ENCODE measurements at regions not wholly inside any gene's neighbourhood (a gene's known extent, or its start where the extent isn't known, plus 50 kb on each side); places are given as distances from the start of the nearest gene placed in this dataset.

DNA sequence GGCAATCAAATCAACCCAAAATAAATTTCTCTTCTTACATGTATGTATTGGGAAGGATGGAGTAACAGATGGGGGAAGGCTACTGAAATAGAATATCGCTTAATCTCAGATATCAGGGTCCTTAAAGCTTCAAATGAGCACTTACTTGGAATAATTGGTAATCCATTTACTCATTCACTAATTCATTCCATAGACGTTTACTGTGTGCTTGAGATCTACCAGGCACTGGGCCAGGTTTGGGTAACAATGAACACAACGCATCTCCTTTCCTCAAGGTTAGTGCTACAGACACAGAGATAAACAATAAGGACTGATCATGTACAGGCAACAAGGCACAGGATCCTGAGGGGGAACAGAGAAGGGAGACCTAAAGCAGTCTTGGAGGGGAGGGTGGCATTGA lies 54.4 kb upstream of the KRR1 start:
- DNase-seq (no peak), ATAC-seq (no peak)
- Histone ChIP-seq H3K27ac (ENCODE audit: low read length) (no peak overlapping the region), H3K4me1 (ENCODE audit: insufficient read depth, low read length) (no peaks in the 10 kb centered on the region), H3K79me2 (ENCODE audit: low read length) (no peaks in the 10 kb centered on the region), H3F3A (ENCODE audit: low read length, unreplicated experiment) (no peaks in the 10 kb centered on the region), H3K9ac (ENCODE audit: low read length) (no peak overlapping the region), H3K4me2 (ENCODE audit: low read length) (no peak overlapping the region), H4K20me1 (ENCODE audit: low read length) (no peaks in the 10 kb centered on the region), H3K9me3 (ENCODE audit: low read length) (0 out of 2 replicates have a peak, but pooled peaks cover 9% of the 10 kb centered on the region), H3K27me3 (ENCODE audit: low read length) (no peaks in the 10 kb centered on the region), H3K36me3 (ENCODE audit: low read depth, low read length) (no peaks in the 10 kb centered on the region), H3K9me2 (replicated peaks; ENCODE audit: low read length) (no peaks in the 10 kb centered on the region), H2AFZ (ENCODE audit: low read length) (no peak overlapping the region), H3K4me3 (ENCODE audit: low read length) (no peak overlapping the region)
- TF ChIP-seq EZH2phosphoT487 (IDR thresholded peaks at IDR 0.05; ENCODE audit: borderline replicate concordance, low read length) (no peak), EZH2 (IDR thresholded peaks at IDR 0.05; ENCODE audit: low read length, unreplicated experiment) (no peak)
- TF ChIP-seq, protein P1, sequence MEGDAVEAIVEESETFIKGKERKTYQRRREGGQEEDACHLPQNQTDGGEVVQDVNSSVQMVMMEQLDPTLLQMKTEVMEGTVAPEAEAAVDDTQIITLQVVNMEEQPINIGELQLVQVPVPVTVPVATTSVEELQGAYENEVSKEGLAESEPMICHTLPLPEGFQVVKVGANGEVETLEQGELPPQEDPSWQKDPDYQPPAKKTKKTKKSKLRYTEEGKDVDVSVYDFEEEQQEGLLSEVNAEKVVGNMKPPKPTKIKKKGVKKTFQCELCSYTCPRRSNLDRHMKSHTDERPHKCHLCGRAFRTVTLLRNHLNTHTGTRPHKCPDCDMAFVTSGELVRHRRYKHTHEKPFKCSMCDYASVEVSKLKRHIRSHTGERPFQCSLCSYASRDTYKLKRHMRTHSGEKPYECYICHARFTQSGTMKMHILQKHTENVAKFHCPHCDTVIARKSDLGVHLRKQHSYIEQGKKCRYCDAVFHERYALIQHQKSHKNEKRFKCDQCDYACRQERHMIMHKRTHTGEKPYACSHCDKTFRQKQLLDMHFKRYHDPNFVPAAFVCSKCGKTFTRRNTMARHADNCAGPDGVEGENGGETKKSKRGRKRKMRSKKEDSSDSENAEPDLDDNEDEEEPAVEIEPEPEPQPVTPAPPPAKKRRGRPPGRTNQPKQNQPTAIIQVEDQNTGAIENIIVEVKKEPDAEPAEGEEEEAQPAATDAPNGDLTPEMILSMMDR (conservative IDR thresholded peaks at IDR 0.05; ENCODE audit: low read depth, low read length): no peak
- ChIA-PET CTCF (no interaction called here), POLR2A (ENCODE audit: unreplicated experiment) (no interaction called here)
- intact Hi-C loops (cut with micrococcal nuclease): no loop called here
- BruUV-seq (replicated peaks): no TSS peak

DNA sequence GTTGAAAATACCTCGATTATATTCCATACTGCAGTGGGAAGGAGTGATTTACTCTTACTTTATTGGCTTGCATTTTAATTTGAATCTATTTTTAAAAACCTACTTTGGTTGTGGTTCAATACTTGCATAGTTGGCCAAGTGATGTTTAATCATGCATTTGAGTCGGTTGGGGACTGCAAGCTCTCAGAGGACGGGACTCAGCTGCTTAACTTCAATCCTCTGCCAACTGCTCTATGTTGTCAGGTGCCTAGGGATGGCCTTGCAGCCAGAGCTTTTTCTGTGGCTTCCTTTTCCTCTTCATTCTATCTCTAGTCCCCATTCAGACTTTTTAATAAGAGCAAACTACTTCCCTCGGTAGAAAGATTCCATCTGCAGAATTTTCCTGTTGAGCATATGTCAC lies 53.4 kb upstream of the KRR1 start:
- H3K4me2 ChIP-seq (ENCODE audit: low read length): no peak overlapping the region
- H4K20me1 ChIP-seq (ENCODE audit: low read length): no peaks in the 10 kb centered on the region
- intact Hi-C loops (cut with micrococcal nuclease): loop anchor here (5.0 kb wide), 2 partner anchors 157 to 457 kb away; no protein-coding TSS in a partner anchor
- no peaks in the 10 kb centered on the region for H3K36me3 ChIP-seq (ENCODE audit: low read depth, low read length)
- H3K9ac ChIP-seq (ENCODE audit: low read length): no peak overlapping the region
- H3F3A ChIP-seq (ENCODE audit: low read length, unreplicated experiment): no peaks in the 10 kb centered on the region
- DNase-seq (no peak), ATAC-seq (no peak)
- TF ChIP-seq, protein P1 (conservative IDR thresholded peaks at IDR 0.05; ENCODE audit: low read depth, low read length): no peak
- no peak for TF ChIP-seq EZH2phosphoT487 (IDR thresholded peaks at IDR 0.05; ENCODE audit: borderline replicate concordance, low read length)
- POLR2A ChIA-PET (ENCODE audit: unreplicated experiment): no interaction called here
- no peak overlapping the region for H2AFZ ChIP-seq (ENCODE audit: low read length)
- no peak overlapping the region for H3K4me3 ChIP-seq (ENCODE audit: low read length)
- H3K9me2 ChIP-seq (replicated peaks; ENCODE audit: low read length): no peaks in the 10 kb centered on the region
- H3K27me3 ChIP-seq (ENCODE audit: low read length): no peaks in the 10 kb centered on the region
- CTCF ChIA-PET: no interaction called here
- H3K9me3 ChIP-seq (ENCODE audit: low read length): 0 out of 2 replicates have a peak, but pooled peaks cover 9% of the 10 kb centered on the region
- no peaks in the 10 kb centered on the region for H3K79me2 ChIP-seq (ENCODE audit: low read length)
- no TSS peak for BruUV-seq (replicated peaks)
- H3K4me1 ChIP-seq (ENCODE audit: insufficient read depth, low read length): no peaks in the 10 kb centered on the region; the same call in 1 of the 2 replicates
- H3K27ac ChIP-seq (ENCODE audit: low read length): no peak overlapping the region

DNA sequence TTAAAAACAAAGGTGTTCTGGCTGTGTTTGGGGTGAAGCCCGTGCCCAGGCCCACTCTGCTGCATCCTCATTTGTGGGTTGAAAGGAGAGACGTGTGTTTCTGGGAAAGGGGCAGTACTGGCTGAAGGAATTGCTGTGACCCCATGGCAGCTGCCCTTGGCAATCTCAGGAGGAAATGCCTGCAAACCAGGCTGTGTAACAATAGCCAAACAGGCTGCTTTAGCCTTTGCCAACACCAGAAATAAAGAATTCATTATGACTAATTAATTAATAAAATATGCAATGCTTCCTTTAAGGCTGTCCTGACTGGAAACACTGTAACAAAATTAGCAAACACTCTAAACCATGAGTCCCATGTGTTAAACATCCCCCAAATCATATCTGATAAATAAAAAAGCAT lies 53.0 kb upstream of the KRR1 start:
- Histone ChIP-seq H3K27me3 (ENCODE audit: low read length) (no peaks in the 10 kb centered on the region), H3K9ac (ENCODE audit: low read length) (no peak overlapping the region), H3K9me3 (ENCODE audit: low read length) (0 out of 2 replicates have a peak, but pooled peaks cover 9% of the 10 kb centered on the region), H3K9me2 (replicated peaks; ENCODE audit: low read length) (no peaks in the 10 kb centered on the region), H3K36me3 (ENCODE audit: low read depth, low read length) (no peaks in the 10 kb centered on the region), H3K79me2 (ENCODE audit: low read length) (no peaks in the 10 kb centered on the region), H2AFZ (ENCODE audit: low read length) (no peak overlapping the region), H4K20me1 (ENCODE audit: low read length) (no peaks in the 10 kb centered on the region), H3K4me3 (ENCODE audit: low read length) (no peak overlapping the region), H3F3A (ENCODE audit: low read length, unreplicated experiment) (no peaks in the 10 kb centered on the region), H3K27ac (ENCODE audit: low read length) (no peak overlapping the region), H3K4me1 (ENCODE audit: insufficient read depth, low read length) (no peaks in the 10 kb centered on the region; the same call in 1 of the 2 replicates), H3K4me2 (ENCODE audit: low read length) (no peak overlapping the region)
- ATAC-seq (no peak), DNase-seq (no peak)
- POLR2A ChIA-PET (ENCODE audit: unreplicated experiment): no interaction called here
- no TSS peak for BruUV-seq (replicated peaks)
- CTCF ChIA-PET: no interaction called here
- intact Hi-C loops (cut with micrococcal nuclease): loop anchor here (5.0 kb wide), 2 partner anchors 158 to 458 kb away; no protein-coding TSS in a partner anchor
- TF ChIP-seq EZH2 (IDR thresholded peaks at IDR 0.05; ENCODE audit: low read length, unreplicated experiment) (no peak), EZH2phosphoT487 (IDR thresholded peaks at IDR 0.05; ENCODE audit: borderline replicate concordance, low read length) (no peak)
- TF ChIP-seq, protein P1 (conservative IDR thresholded peaks at IDR 0.05; ENCODE audit: low read depth, low read length): no peak

Data from PC-3 (cell line).